ENCODE measurements at regions not wholly inside any gene's neighbourhood (a gene's known extent, or its start where the extent isn't known, plus 50 kb on each side); places are given as distances from the start of the nearest gene placed in this dataset.
"Not testable (repeated sequence)": the region's sequence is repeated elsewhere in the genome, so short reads cannot be mapped to it uniquely, and the experiment has no call there.

DNA sequence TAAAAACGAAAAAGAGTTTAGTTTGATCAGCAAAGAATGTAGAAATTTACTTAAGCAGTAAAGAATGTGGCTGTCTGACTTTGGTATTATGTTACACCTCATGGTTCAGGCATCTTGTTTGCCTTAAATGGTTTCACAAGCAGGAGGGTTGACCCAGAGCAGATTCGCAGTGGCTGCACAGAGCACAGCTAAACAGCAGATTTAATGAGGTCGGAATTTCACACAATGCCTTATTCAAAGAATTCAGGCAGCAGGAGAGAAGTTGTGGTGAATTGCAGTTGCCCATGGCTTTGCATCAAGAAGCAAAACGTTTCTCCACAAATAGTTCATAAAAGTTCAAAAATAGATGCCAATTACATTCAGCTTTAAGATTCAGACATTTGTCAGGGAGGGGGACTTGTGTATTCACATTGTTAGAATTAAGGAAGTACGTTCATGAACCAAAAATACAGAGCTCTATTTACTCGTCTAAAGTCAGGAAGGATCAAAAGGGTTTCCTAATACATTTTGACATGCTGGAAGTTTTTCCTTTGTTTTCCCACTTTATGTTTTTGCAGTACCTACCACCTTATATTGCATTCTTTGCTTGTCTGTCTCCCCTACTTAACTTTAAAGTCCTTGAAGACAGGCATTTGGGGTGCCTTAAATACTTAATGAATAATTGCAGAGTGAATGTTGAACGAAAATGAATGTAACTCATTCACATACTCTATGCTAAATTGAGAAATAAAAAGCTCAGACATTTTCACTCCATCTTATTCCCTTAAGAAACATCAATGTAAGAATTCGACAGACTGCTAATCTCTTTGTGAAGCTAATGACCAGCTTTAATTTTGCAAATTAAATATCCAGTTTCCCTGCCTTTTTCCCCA is 1163.6 kb upstream of the CITED2 start:
- no peaks in the 10 kb centered on the region for H3K36me3 ChIP-seq (ENCODE audit: insufficient read depth, low read length)
- H3K4me3 ChIP-seq (ENCODE audit: low read length), result peak overlapping the region; percentile 36
- H3K4me1 ChIP-seq (ENCODE audit: insufficient read depth, low read length), result peaks cover 23% of the 10 kb centered on the region
- peaks cover 2% of the 10 kb centered on the region for H3K9me3 ChIP-seq (ENCODE audit: low read length)
- H2AFZ ChIP-seq (ENCODE audit: low read depth, low read length), result peak overlapping the region; percentile 93
- H3K27me3 ChIP-seq (ENCODE audit: insufficient read depth, low read length), result no peaks in the 10 kb centered on the region

- Histone ChIP-seq H3K4me3 (ENCODE audit: low read length) (peak overlapping the region; percentile 36), H3K9me3 (ENCODE audit: low read length) (peaks cover 2% of the 10 kb centered on the region), H3K4me1 (ENCODE audit: insufficient read depth, low read length) (peaks cover 23% of the 10 kb centered on the region), H3K36me3 (ENCODE audit: insufficient read depth, low read length) (no peaks in the 10 kb centered on the region), H3K27me3 (ENCODE audit: insufficient read depth, low read length) (no peaks in the 10 kb centered on the region), H2AFZ (ENCODE audit: low read depth, low read length) (peak overlapping the region; percentile 93)
Measured at GRCh38 chr6:140537211-140537610, 1162.8 kb upstream of the CITED2 start.

GRCh38 chr6:140535511-140535910 is 1161.1 kb upstream of the CITED2 start:
- Histone ChIP-seq H3K27me3 (ENCODE audit: insufficient read depth, low read length) (no peaks in the 10 kb centered on the region), H2AFZ (ENCODE audit: low read depth, low read length) (no peak overlapping the region), H3K4me1 (ENCODE audit: insufficient read depth, low read length) (peaks cover 23% of the 10 kb centered on the region), H3K4me3 (ENCODE audit: low read length) (no peak overlapping the region), H3K9me3 (ENCODE audit: low read length) (peaks cover 2% of the 10 kb centered on the region), H3K36me3 (ENCODE audit: insufficient read depth, low read length) (no peaks in the 10 kb centered on the region)

- peaks cover 14% of the 10 kb centered on the region for H3K4me1 ChIP-seq (ENCODE audit: insufficient read depth, low read length)
Measured at GRCh38 chr6:140533526-140533925, 1159.1 kb upstream of the CITED2 start.

GRCh38 chr6:140504776-140505175 is 1130.3 kb upstream of the CITED2 start:
- H2AFZ ChIP-seq (ENCODE audit: low read depth, low read length), result no peak overlapping the region
- H3K27me3 ChIP-seq (ENCODE audit: insufficient read depth, low read length), result no peaks in the 10 kb centered on the region
- H3K4me1 ChIP-seq (ENCODE audit: insufficient read depth, low read length), result no peaks in the 10 kb centered on the region
- no peaks in the 10 kb centered on the region for H3K9me3 ChIP-seq (ENCODE audit: low read length)
- no peak overlapping the region for H3K4me3 ChIP-seq (ENCODE audit: low read length)
- H3K36me3 ChIP-seq (ENCODE audit: insufficient read depth, low read length), result no peaks in the 10 kb centered on the region

More at GRCh38 chr6:140533526-140533925, 1159.1 kb upstream of the CITED2 start:
- no peaks in the 10 kb centered on the region for H3K36me3 ChIP-seq (ENCODE audit: insufficient read depth, low read length)
- H3K4me3 ChIP-seq (ENCODE audit: low read length), result no peak overlapping the region
- no peaks in the 10 kb centered on the region for H3K27me3 ChIP-seq (ENCODE audit: insufficient read depth, low read length)
- H3K9me3 ChIP-seq (ENCODE audit: low read length), result peaks cover 2% of the 10 kb centered on the region
- H2AFZ ChIP-seq (ENCODE audit: low read depth, low read length), result no peak overlapping the region

- no peaks in the 10 kb centered on the region for H3K4me1 ChIP-seq (ENCODE audit: insufficient read depth, low read length)
- no peaks in the 10 kb centered on the region for H3K9me3 ChIP-seq (ENCODE audit: low read length)
- no peaks in the 10 kb centered on the region for H3K36me3 ChIP-seq (ENCODE audit: insufficient read depth, low read length)
- H2AFZ ChIP-seq (ENCODE audit: low read depth, low read length), result no peak overlapping the region
- no peaks in the 10 kb centered on the region for H3K27me3 ChIP-seq (ENCODE audit: insufficient read depth, low read length)
- H3K4me3 ChIP-seq (ENCODE audit: low read length), result no peak overlapping the region
Measured at GRCh38 chr6:140500849-140501248, 1126.4 kb upstream of the CITED2 start.

DNA sequence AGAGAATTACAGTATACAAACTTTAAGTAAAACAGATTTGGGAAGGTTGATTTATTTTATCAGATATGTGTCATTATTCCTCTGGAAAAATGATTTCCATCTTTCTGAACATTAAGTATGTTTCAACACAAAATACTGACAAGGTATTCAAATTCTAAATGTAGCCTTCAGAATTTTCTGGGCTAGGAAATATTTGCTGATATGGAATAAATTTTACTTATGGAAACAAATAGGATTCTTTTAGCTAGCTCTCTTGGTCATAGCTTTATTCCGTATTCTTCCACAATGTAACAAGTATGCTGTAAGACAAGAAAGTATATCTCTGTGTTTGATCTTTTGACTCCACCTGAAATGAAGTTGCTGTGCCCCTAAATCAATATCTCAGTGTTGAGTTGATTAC is 1125.2 kb upstream of the CITED2 start:
- Histone ChIP-seq H2AFZ (ENCODE audit: low read depth, low read length) (no peak overlapping the region), H3K27me3 (ENCODE audit: insufficient read depth, low read length) (no peaks in the 10 kb centered on the region), H3K36me3 (ENCODE audit: insufficient read depth, low read length) (no peaks in the 10 kb centered on the region), H3K4me1 (ENCODE audit: insufficient read depth, low read length) (no peaks in the 10 kb centered on the region), H3K4me3 (ENCODE audit: low read length) (no peak overlapping the region), H3K9me3 (ENCODE audit: low read length) (no peaks in the 10 kb centered on the region)

GRCh38 chr6:140494321-140495108 is 1120.1 kb upstream of the CITED2 start:
- H3K27me3 ChIP-seq (ENCODE audit: insufficient read depth, low read length), result no peaks in the 10 kb centered on the region

DNA sequence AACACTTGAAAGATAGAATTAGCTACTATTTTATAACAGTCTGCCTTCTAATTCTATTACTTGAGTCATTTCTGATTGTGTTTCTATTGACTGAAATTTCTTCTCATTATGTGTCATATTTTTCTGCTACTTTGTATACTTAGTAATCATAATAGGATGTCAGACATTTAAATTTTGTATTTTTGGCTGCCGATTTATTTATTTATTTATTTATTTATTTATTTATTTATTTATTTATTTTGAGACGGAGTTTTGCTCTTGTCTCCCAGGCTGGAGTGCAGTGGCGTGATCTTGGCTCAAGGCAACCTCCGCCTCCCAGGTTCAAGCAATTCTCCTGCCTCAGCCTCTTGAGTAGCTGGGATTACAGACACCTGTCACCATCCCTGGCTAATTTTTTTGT is 1119.0 kb upstream of the CITED2 start:
- not testable (repeated sequence) for H3K36me3 ChIP-seq (ENCODE audit: insufficient read depth, low read length); H3K27me3 ChIP-seq (ENCODE audit: insufficient read depth, low read length); H3K9me3 ChIP-seq (ENCODE audit: low read length); H3K4me3 ChIP-seq (ENCODE audit: low read length); H2AFZ ChIP-seq (ENCODE audit: low read depth, low read length); H3K4me1 ChIP-seq (ENCODE audit: insufficient read depth, low read length)

More at GRCh38 chr6:140494321-140495108, 1120.1 kb upstream of the CITED2 start:
- Histone ChIP-seq H3K9me3 (ENCODE audit: low read length) (no peaks in the 10 kb centered on the region), H3K4me3 (ENCODE audit: low read length) (no peak overlapping the region), H2AFZ (ENCODE audit: low read depth, low read length) (no peak overlapping the region), H3K4me1 (ENCODE audit: insufficient read depth, low read length) (no peaks in the 10 kb centered on the region), H3K36me3 (ENCODE audit: insufficient read depth, low read length) (no peaks in the 10 kb centered on the region)

GRCh38 chr6:140490081-140490480 is 1115.6 kb upstream of the CITED2 start:
- peaks cover 11% of the 10 kb centered on the region for H3K4me1 ChIP-seq (ENCODE audit: insufficient read depth, low read length)
- H3K36me3 ChIP-seq (ENCODE audit: insufficient read depth, low read length), result no peaks in the 10 kb centered on the region
- H3K4me3 ChIP-seq (ENCODE audit: low read length), result no peak overlapping the region
- peaks cover 3% of the 10 kb centered on the region for H3K9me3 ChIP-seq (ENCODE audit: low read length)
- H3K27me3 ChIP-seq (ENCODE audit: insufficient read depth, low read length), result no peaks in the 10 kb centered on the region
- no peak overlapping the region for H2AFZ ChIP-seq (ENCODE audit: low read depth, low read length)

DNA sequence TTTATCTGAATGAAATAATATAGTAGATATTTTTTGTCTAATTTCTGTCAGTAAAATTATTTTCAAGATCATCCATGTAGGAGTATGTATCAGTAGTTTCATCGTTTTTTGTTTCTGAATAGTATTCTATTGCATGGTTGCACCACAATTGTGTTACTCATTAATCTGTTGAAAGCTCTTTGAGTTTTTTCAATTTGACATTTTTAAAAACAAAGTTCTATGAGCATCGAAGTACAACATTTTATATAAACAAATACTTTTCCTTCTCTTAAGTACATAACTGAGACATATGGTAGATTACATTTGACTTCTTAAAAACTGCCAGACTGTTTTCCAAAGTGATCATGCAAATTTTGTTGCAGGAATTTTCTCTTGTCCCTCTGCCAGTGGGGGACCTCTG is 1113.1 kb upstream of the CITED2 start:
- H3K4me1 ChIP-seq (ENCODE audit: insufficient read depth, low read length), result peaks cover 13% of the 10 kb centered on the region
- no peaks in the 10 kb centered on the region for H3K27me3 ChIP-seq (ENCODE audit: insufficient read depth, low read length)
- no peak overlapping the region for H2AFZ ChIP-seq (ENCODE audit: low read depth, low read length)
- H3K4me3 ChIP-seq (ENCODE audit: low read length), result no peak overlapping the region
- no peaks in the 10 kb centered on the region for H3K36me3 ChIP-seq (ENCODE audit: insufficient read depth, low read length)
- peaks cover 3% of the 10 kb centered on the region for H3K9me3 ChIP-seq (ENCODE audit: low read length)

- Histone ChIP-seq H3K27me3 (ENCODE audit: insufficient read depth, low read length) (no peaks in the 10 kb centered on the region), H3K4me1 (ENCODE audit: insufficient read depth, low read length) (peaks cover 13% of the 10 kb centered on the region), H3K9me3 (ENCODE audit: low read length) (peaks cover 3% of the 10 kb centered on the region), H3K4me3 (ENCODE audit: low read length) (no peak overlapping the region), H3K36me3 (ENCODE audit: insufficient read depth, low read length) (no peaks in the 10 kb centered on the region), H2AFZ (ENCODE audit: low read depth, low read length) (no peak overlapping the region)
Measured at GRCh38 chr6:140486450-140487361, 1112.3 kb upstream of the CITED2 start.

Data from neuron (in vitro differentiated cells).